HepG2 (cell line): ENCODE measurements at regions not wholly inside any gene's neighbourhood (a gene's known extent, or its start where the extent isn't known, plus 50 kb on each side); places are given as distances from the start of the nearest gene placed in this dataset.
A peak's percentile ranks its signal among the peaks of the same experiment; 100 is the strongest.

Experiments used
- BHLHE40 ChIP-seq: IDR thresholded peaks from 2 replicates; pipeline ENCODE4 v1.6.1; 2011; ENCODE audit warnings: low read length, improper control_type of control experiment
- CREB3 ChIP-seq: sonication (generic); formaldehyde crosslinking; IDR thresholded peaks from 2 replicates; pipeline ENCODE4 v1.5.0; 2020; ENCODE audit warnings: missing genetic modification reagents
- KDM5B ChIP-seq: sonication (generic); formaldehyde crosslinking; IDR thresholded peaks from 2 replicates; pipeline ENCODE4 v1.4.0; 2020; ENCODE audit warnings: missing genetic modification reagents, mild to moderate bottlenecking, borderline replicate concordance
- MXI1 ChIP-seq: IDR thresholded peaks from 3 replicates; pipeline ENCODE4 v1.6.1; 2012; ENCODE audit warnings: low read depth, low read length, inconsistent platforms, borderline replicate concordance
- PLSCR1 ChIP-seq: sonication (generic); formaldehyde crosslinking; IDR thresholded peaks from 2 replicates; pipeline ENCODE4 v1.5.0; 2020; ENCODE audit warnings: missing genetic modification reagents, mild to moderate bottlenecking, borderline replicate concordance
- PREB ChIP-seq: sonication (generic); formaldehyde crosslinking; IDR thresholded peaks from 2 replicates; pipeline ENCODE4 v1.4.0; 2020; ENCODE audit warnings: missing genetic modification reagents
- REPIN1 ChIP-seq: sonication (generic); formaldehyde crosslinking; IDR thresholded peaks from 2 replicates; pipeline ENCODE4 v1.8.0; 2022; ENCODE audit warnings: missing genetic modification reagents, low read depth, mild to moderate bottlenecking, borderline replicate concordance
- TOE1 ChIP-seq: sonication (generic); formaldehyde crosslinking; IDR thresholded peaks from 2 replicates; pipeline ENCODE4 v1.4.0; 2020; ENCODE audit warnings: mild to moderate bottlenecking, missing genetic modification reagents
- XRCC5 ChIP-seq: fragments of 200-400 bp; formaldehyde crosslinking; optimal IDR thresholded peaks from 2 replicates; pipeline ENCODE3; 2017; ENCODE audit warnings: mild to moderate bottlenecking, low read length
- YEATS2 ChIP-seq: sonication (generic); formaldehyde crosslinking; IDR thresholded peaks from 2 replicates; pipeline ENCODE4 v1.4.0; 2020; ENCODE audit warnings: missing genetic modification reagents, borderline replicate concordance
- ZBTB8A ChIP-seq: sonication (generic); formaldehyde crosslinking; IDR thresholded peaks from 2 replicates; pipeline ENCODE4 v1.4.0; 2020; ENCODE audit warnings: mild to moderate bottlenecking, low read depth, missing genetic modification reagents, borderline replicate concordance
- ZNF12 ChIP-seq: sonication (generic); formaldehyde crosslinking; IDR thresholded peaks from 2 replicates; pipeline ENCODE4 v1.5.0; 2020; ENCODE audit warnings: missing genetic modification reagents
- ZNF224 ChIP-seq: sonication (generic); formaldehyde crosslinking; IDR thresholded peaks from 2 replicates; pipeline ENCODE4 v1.5.0; 2020; ENCODE audit warnings: mild to moderate bottlenecking, missing genetic modification reagents
- ZNF33B ChIP-seq: sonication (generic); formaldehyde crosslinking; IDR thresholded peaks from 2 replicates; pipeline ENCODE4 v1.5.1; 2020; ENCODE audit warnings: mild to moderate bottlenecking, missing genetic modification reagents
- ZNF605 ChIP-seq: sonication (generic); formaldehyde crosslinking; IDR thresholded peaks from 2 replicates; pipeline ENCODE4 v1.8.0; 2022; ENCODE audit warnings: mild to moderate bottlenecking, missing genetic modification reagents
- ZNF792 ChIP-seq: IDR thresholded peaks from 2 replicates; pipeline ENCODE4 v1.6.1; 2016
- ZNF891 ChIP-seq: sonication (generic); formaldehyde crosslinking; IDR thresholded peaks from 2 replicates; pipeline ENCODE4 v1.5.0; 2020; ENCODE audit warnings: mild to moderate bottlenecking, missing genetic modification reagents
- ZSCAN9 ChIP-seq: IDR thresholded peaks from 2 replicates; pipeline ENCODE4 v1.6.1; 2016; ENCODE audit warnings: borderline replicate concordance
- TF ChIP-seq, protein P1 (sequence below): sonication (generic); formaldehyde crosslinking; IDR thresholded peaks from 2 replicates; pipeline ENCODE4 v1.8.0; 2022; ENCODE audit warnings: mild to moderate bottlenecking, missing genetic modification reagents, moderate library complexity
- TF ChIP-seq, protein P2 (sequence below): sonication (generic); formaldehyde crosslinking; IDR thresholded peaks from 2 replicates; pipeline ENCODE4 v1.8.1; 2023; ENCODE audit warnings: mild to moderate bottlenecking, moderate library complexity, missing genetic modification reagents
- TF ChIP-seq, protein P3 (sequence below): sonication (generic); formaldehyde crosslinking; IDR thresholded peaks from 2 replicates; pipeline ENCODE4 v1.4.0; 2020; ENCODE audit warnings: missing genetic modification reagents, borderline replicate concordance

DNA sequence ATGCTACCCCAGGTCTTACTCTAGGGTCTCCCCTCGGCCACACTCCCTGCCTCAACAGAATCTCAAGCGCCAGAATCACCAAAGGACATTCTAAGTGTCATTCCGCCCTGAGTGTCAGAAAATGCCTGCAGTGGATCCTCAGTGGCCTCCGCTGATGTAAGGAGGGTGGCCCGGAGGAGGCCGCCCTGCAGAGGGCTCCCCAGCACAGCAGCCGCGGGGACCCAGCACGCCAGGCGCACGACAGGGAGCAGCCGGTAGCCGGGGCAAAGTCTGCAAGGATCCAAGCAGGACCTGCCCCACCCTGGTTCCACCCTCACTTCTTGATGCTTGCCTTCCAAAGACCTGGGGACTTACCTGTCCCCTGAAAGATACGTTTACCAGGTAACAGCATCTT lies 54.2 kb upstream of the ID2 start (continued):
- TF ChIP-seq ZSCAN9 (CRISPR knock-in tag): peak; percentile 76; the same call in 1 of the 2 replicates
- TF ChIP-seq ZNF605 (CRISPR knock-in tag): no peak
- TF ChIP-seq TOE1 (CRISPR knock-in tag): 0 out of 2 replicates have a peak, but pooled peaks have one; percentile 43
- TF ChIP-seq PLSCR1 (CRISPR knock-in tag): no peak
- no peak for TF ChIP-seq ZNF33B (CRISPR knock-in tag)
- TF ChIP-seq MXI1: no peak; the same call in 2 of the 3 replicates
- peak; percentile 85 for TF ChIP-seq XRCC5
- TF ChIP-seq CREB3 (CRISPR knock-in tag): no peak
- TF ChIP-seq, protein P1, sequence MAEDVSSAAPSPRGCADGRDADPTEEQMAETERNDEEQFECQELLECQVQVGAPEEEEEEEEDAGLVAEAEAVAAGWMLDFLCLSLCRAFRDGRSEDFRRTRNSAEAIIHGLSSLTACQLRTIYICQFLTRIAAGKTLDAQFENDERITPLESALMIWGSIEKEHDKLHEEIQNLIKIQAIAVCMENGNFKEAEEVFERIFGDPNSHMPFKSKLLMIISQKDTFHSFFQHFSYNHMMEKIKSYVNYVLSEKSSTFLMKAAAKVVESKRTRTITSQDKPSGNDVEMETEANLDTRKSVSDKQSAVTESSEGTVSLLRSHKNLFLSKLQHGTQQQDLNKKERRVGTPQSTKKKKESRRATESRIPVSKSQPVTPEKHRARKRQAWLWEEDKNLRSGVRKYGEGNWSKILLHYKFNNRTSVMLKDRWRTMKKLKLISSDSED (CRISPR knock-in tag): no peak
- TF ChIP-seq ZBTB8A (CRISPR knock-in tag): no peak
- peak; percentile 31; the same call in 1 of the 2 replicates for TF ChIP-seq ZNF12 (CRISPR knock-in tag)
- TF ChIP-seq ZNF224 (CRISPR knock-in tag): no peak
- no peak for TF ChIP-seq ZNF891 (CRISPR knock-in tag)
- TF ChIP-seq, protein P2, sequence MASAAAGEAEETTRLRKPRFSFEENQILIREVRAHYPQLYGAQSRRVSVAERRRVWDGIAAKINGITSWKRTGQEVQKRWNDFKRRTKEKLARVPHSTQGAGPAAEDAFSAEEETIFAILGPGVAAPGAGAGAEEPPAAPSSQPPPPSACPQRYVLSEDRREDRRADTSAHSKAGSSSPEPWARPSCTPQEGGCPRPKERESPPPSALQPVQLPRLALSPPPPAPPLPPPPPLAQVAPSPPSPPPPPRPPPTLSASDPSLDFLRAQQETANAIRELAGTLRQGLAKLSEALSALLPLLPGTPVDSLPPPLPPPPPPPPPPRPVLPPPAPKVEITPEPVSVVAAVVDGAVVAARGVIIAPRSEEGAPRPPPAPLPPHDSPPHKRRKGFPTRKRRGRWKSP: peak; percentile 75; the same call in 1 of the 2 replicates
- 0 out of 2 replicates have a peak, but pooled peaks have one; percentile 42 for TF ChIP-seq ZNF792 (CRISPR knock-in tag)
- peak; percentile 75; the same call in 1 of the 2 replicates for TF ChIP-seq KDM5B (CRISPR knock-in tag)
- no peak for TF ChIP-seq YEATS2 (CRISPR knock-in tag)
- peak; percentile 44; the same call in 1 of the 2 replicates for TF ChIP-seq BHLHE40
- TF ChIP-seq PREB (CRISPR knock-in tag): no peak
- TF ChIP-seq, protein P3, sequence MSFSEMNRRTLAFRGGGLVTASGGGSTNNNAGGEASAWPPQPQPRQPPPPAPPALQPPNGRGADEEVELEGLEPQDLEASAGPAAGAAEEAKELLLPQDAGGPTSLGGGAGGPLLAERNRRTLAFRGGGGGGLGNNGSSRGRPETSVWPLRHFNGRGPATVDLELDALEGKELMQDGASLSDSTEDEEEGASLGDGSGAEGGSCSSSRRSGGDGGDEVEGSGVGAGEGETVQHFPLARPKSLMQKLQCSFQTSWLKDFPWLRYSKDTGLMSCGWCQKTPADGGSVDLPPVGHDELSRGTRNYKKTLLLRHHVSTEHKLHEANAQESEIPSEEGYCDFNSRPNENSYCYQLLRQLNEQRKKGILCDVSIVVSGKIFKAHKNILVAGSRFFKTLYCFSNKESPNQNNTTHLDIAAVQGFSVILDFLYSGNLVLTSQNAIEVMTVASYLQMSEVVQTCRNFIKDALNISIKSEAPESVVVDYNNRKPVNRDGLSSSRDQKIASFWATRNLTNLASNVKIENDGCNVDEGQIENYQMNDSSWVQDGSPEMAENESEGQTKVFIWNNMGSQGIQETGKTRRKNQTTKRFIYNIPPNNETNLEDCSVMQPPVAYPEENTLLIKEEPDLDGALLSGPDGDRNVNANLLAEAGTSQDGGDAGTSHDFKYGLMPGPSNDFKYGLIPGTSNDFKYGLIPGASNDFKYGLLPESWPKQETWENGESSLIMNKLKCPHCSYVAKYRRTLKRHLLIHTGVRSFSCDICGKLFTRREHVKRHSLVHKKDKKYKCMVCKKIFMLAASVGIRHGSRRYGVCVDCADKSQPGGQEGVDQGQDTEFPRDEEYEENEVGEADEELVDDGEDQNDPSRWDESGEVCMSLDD (CRISPR knock-in tag): peak; percentile 73; the same call in 1 of the 2 replicates
- 0 out of 2 replicates have a peak, but pooled peaks have one; percentile 3 for TF ChIP-seq REPIN1 (CRISPR knock-in tag)
